SW 1271 (cell line): ENCODE measurements at regions not wholly inside any gene's neighbourhood (a gene's known extent, or its start where the extent isn't known, plus 50 kb on each side); places are given as distances from the start of the nearest gene placed in this dataset.

Experiments
- DNase-seq, 2 experiments: peaks; one replicate each; lab custom pipeline; 2025; lab: John Stamatoyannopoulos, UW

- DNase-seq, result no peak
These were observed 125.0 kb upstream of the MEF2A start for GRCh38 chr15:99440551-99441443.

GRCh38 chr15:99441444-99441800 is 124.4 kb upstream of the MEF2A start:
- DNase-seq, result no peak

GRCh38 chr15:99441871-99442251 is 123.9 kb upstream of the MEF2A start:
- DNase-seq, result no peak

- no peak for DNase-seq
These were observed 123.4 kb upstream of the MEF2A start for GRCh38 chr15:99442252-99442897.

- no peak for DNase-seq
These were observed 122.6 kb upstream of the MEF2A start for GRCh38 chr15:99443056-99443756.

- no peak for DNase-seq
These were observed 121.9 kb upstream of the MEF2A start for GRCh38 chr15:99443768-99444446.

- DNase-seq, result no peak
These were observed 120.4 kb upstream of the MEF2A start for GRCh38 chr15:99445272-99445850.

GRCh38 chr15:99446565-99447496 is 119.0 kb upstream of the MEF2A start:
- no peak for DNase-seq

- no peak for DNase-seq
These were observed 118.0 kb upstream of the MEF2A start for GRCh38 chr15:99447497-99448371.

- no peak for DNase-seq
These were observed 116.3 kb upstream of the MEF2A start for GRCh38 chr15:99449514-99449913.

- no peak for DNase-seq
These were observed 114.9 kb upstream of the MEF2A start for GRCh38 chr15:99450896-99451358.

GRCh38 chr15:99451484-99451883 is 114.3 kb upstream of the MEF2A start:
- DNase-seq, result no peak

GRCh38 chr15:99452010-99452409 is 113.8 kb upstream of the MEF2A start:
- no peak for DNase-seq

- no peak for DNase-seq
These were observed 112.8 kb upstream of the MEF2A start for GRCh38 chr15:99452728-99453636.

- no peak for DNase-seq
These were observed 112.2 kb upstream of the MEF2A start for GRCh38 chr15:99453637-99454030.

- DNase-seq, result no peak
These were observed 111.5 kb upstream of the MEF2A start for GRCh38 chr15:99454107-99454809.

- DNase-seq, result peak; percentile 54 to 79
These were observed 110.6 kb upstream of the MEF2A start for GRCh38 chr15:99454941-99455788.
